HG03066 (cell line): ENCODE measurements at regions not wholly inside any gene's neighbourhood (a gene's known extent, or its start where the extent isn't known, plus 50 kb on each side); places are given as distances from the start of the nearest gene placed in this dataset.
"Not testable (repeated sequence)": the region's sequence is repeated elsewhere in the genome, so short reads cannot be mapped to it uniquely, and the experiment has no call there.

ENCODE experiments used
- ATAC-seq: cut with Tn5 transposase; IDR thresholded peaks from one replicate; pipeline ENCODE4 v1.9.1; 2021; ENCODE audit warnings: low read depth; ENCODE audit not compliant: unreplicated experiment

GRCh38 chr10:8407501-8408021, 353.1 kb downstream of the GATA3 start:
- no peak for ATAC-seq

GRCh38 chr10:8410506-8410905, 356.0 kb downstream of the GATA3 start:
- ATAC-seq = no peak

- ATAC-seq = no peak
Measured at GRCh38 chr10:8412541-8412940, 358.1 kb downstream of the GATA3 start.

- not testable (repeated sequence) for ATAC-seq
Measured at GRCh38 chr10:8415029-8415428, 360.5 kb downstream of the GATA3 start.

- no peak for ATAC-seq
Measured at GRCh38 chr10:8416192-8416701, 361.8 kb downstream of the GATA3 start.

GRCh38 chr10:8416760-8417159, 362.3 kb downstream of the GATA3 start:
- ATAC-seq = no peak

GRCh38 chr10:8417631-8418030, 363.1 kb downstream of the GATA3 start:
- ATAC-seq = no peak

GRCh38 chr10:8418631-8419030, 364.1 kb downstream of the GATA3 start:
- ATAC-seq = no peak

GRCh38 chr10:8420182-8420581, 365.7 kb downstream of the GATA3 start:
- no peak for ATAC-seq

- no peak for ATAC-seq
Measured at GRCh38 chr10:8424555-8425211, 370.2 kb downstream of the GATA3 start.

- ATAC-seq = no peak
Measured at GRCh38 chr10:8428654-8429053, 374.2 kb downstream of the GATA3 start.

- no peak for ATAC-seq
Measured at GRCh38 chr10:8430321-8430720, 375.8 kb downstream of the GATA3 start.

GRCh38 chr10:8431511-8431910, 377.0 kb downstream of the GATA3 start:
- ATAC-seq = no peak

- no peak for ATAC-seq
Measured at GRCh38 chr10:8435186-8436055, 380.9 kb downstream of the GATA3 start.

GRCh38 chr10:8437896-8438295, 383.4 kb downstream of the GATA3 start:
- no peak for ATAC-seq

GRCh38 chr10:8438603-8439002, 384.1 kb downstream of the GATA3 start:
- ATAC-seq = no peak

- ATAC-seq = no peak
Measured at GRCh38 chr10:8439040-8439439, 384.6 kb downstream of the GATA3 start.

- no peak for ATAC-seq
Measured at GRCh38 chr10:8444630-8445029, 390.1 kb downstream of the GATA3 start.

- no peak for ATAC-seq
Measured at GRCh38 chr10:8445353-8445752, 390.9 kb downstream of the GATA3 start.

GRCh38 chr10:8449909-8450308, 395.4 kb downstream of the GATA3 start:
- ATAC-seq = no peak

- no peak for ATAC-seq
Measured at GRCh38 chr10:8453587-8453986, 399.1 kb downstream of the GATA3 start.

GRCh38 chr10:8454357-8454756, 399.9 kb downstream of the GATA3 start:
- no peak for ATAC-seq
